ENCODE measurements at regions not wholly inside any gene's neighbourhood (a gene's known extent, or its start where the extent isn't known, plus 50 kb on each side); places are given as distances from the start of the nearest gene placed in this dataset.

- DNase-seq (ENCODE audit: low read depth, low spot score), result no peak
These were observed 112.4 kb upstream of the JAZF1 start for GRCh38 chr7:28292834-28293526.

GRCh38 chr7:28293527-28293835 is 112.9 kb upstream of the JAZF1 start:
- no peak for DNase-seq (ENCODE audit: low read depth, low spot score)

- DNase-seq (ENCODE audit: low read depth, low spot score), result peak; percentile 6
These were observed 115.5 kb upstream of the CREB5 start for GRCh38 chr7:28296571-28297483.

GRCh38 chr7:28297801-28298459 is 114.4 kb upstream of the CREB5 start:
- DNase-seq (ENCODE audit: low read depth, low spot score), result no peak

- DNase-seq (ENCODE audit: low read depth, low spot score), result no peak
These were observed 113.3 kb upstream of the CREB5 start for GRCh38 chr7:28298870-28299518.

GRCh38 chr7:28299556-28299955 is 112.8 kb upstream of the CREB5 start:
- DNase-seq (ENCODE audit: low read depth, low spot score), result no peak

- DNase-seq (ENCODE audit: low read depth, low spot score), result no peak
These were observed 111.8 kb upstream of the CREB5 start for GRCh38 chr7:28300488-28300887.

- no peak for DNase-seq (ENCODE audit: low read depth, low spot score)
These were observed 111.1 kb upstream of the CREB5 start for GRCh38 chr7:28301148-28301641.

- DNase-seq (ENCODE audit: low read depth, low spot score), result no peak
These were observed 108.0 kb upstream of the CREB5 start for GRCh38 chr7:28304290-28304689.

- DNase-seq (ENCODE audit: low read depth, low spot score), result no peak
These were observed 102.4 kb upstream of the CREB5 start for GRCh38 chr7:28309704-28310459.

GRCh38 chr7:28310460-28310848 is 101.9 kb upstream of the CREB5 start:
- no peak for DNase-seq (ENCODE audit: low read depth, low spot score)

GRCh38 chr7:28311670-28312069 is 100.6 kb upstream of the CREB5 start:
- no peak for DNase-seq (ENCODE audit: low read depth, low spot score)

- no peak for DNase-seq (ENCODE audit: low read depth, low spot score)
These were observed 99.4 kb upstream of the CREB5 start for GRCh38 chr7:28312948-28313347.

- no peak for DNase-seq (ENCODE audit: low read depth, low spot score)
These were observed 97.5 kb upstream of the CREB5 start for GRCh38 chr7:28314841-28315240.

- DNase-seq (ENCODE audit: low read depth, low spot score), result no peak
These were observed 96.5 kb upstream of the CREB5 start for GRCh38 chr7:28315565-28316410.

- no peak for DNase-seq (ENCODE audit: low read depth, low spot score)
These were observed 95.8 kb upstream of the CREB5 start for GRCh38 chr7:28316489-28316888.

- DNase-seq (ENCODE audit: low read depth, low spot score), result no peak
These were observed 94.1 kb upstream of the CREB5 start for GRCh38 chr7:28318101-28318762.

GRCh38 chr7:28323833-28324232 is 88.5 kb upstream of the CREB5 start:
- no peak for DNase-seq (ENCODE audit: low read depth, low spot score)

- DNase-seq (ENCODE audit: low read depth, low spot score), result no peak
These were observed 84.2 kb upstream of the CREB5 start for GRCh38 chr7:28328146-28328545.

All from activated CD4-positive, CD25-positive, alpha-beta regulatory T cell treated with anti-CD3 and anti-CD28 coated beads, Interleukin-2, amount 50 U/mL, for 16 hours (primary cell).